ENCODE measurements at regions not wholly inside any gene's neighbourhood (a gene's known extent, or its start where the extent isn't known, plus 50 kb on each side); places are given as distances from the start of the nearest gene placed in this dataset.
"Not testable (repeated sequence)": the region's sequence is repeated elsewhere in the genome, so short reads cannot be mapped to it uniquely, and the experiment has no call there.

DNA sequence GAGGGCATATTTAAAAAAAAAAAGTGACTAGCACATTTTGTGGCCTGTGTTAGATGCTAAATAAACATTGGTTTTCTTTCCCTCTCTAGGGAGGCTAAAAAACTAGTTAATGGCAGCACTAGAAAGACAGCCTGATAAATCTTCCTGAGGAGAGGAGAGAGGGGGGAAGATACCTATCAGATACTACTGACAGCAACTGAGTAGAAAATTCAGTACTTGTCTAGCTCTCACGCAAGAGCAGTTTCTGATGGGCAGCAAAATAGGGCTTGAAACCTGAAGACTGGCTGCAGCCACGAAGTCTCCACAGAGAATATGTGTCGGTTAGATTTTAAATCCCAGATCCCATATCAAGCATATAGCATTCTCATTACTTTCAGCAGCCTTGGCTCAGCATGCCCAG, 388.2 kb downstream of the KCNA4 start:
- DNase-seq (ENCODE audit: low read depth in 2 of 2), result no peak

DNA sequence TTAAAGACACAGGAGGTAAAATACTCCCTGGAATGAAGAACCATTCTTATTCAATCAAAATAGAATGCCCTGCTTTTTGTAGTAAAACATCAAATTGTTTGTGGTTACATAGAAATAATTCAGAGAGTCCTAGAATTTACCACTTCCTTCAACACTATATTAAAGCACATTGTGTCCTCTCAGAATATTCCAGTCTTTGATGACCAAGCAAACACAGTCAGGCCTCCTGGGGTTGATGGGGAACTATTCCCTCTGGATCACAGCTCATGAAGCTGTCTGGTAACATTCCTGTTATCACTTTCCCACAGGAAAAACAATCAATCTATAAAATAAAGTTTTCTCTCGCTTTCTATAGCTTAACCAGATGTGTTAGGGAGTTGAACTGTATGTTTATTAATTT, 389.3 kb downstream of the KCNA4 start:
- no peak for DNase-seq (ENCODE audit: low read depth in 2 of 2)

DNA sequence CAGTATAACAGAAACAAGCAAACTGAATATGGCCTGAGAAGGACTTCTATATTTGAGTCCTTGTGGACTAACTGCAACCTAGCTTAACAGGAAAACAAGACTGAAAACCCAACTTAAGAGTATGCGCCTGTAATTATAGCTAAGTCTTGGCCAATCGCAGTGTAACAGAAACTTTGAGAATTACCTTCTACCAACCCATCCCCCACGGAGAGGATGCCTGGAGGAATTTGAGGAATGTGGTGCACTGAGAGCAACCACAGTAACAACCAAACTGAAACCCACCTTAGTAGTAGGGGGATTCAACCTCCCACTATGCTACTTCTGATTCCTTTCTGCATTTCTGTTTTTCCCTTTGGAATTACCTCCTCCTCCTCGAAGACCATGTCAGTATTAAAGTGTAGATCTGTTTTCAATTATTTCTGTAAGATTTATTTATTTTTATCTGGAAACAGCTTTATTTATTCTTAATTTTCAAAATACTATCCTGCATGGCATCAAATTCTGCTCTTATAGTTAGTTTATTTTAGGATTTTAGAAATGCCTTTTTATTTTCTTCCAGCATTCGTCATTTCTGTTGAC, 393.6 kb downstream of the KCNA4 start:
- no peak for DNase-seq (ENCODE audit: low read depth in 2 of 2)

DNA sequence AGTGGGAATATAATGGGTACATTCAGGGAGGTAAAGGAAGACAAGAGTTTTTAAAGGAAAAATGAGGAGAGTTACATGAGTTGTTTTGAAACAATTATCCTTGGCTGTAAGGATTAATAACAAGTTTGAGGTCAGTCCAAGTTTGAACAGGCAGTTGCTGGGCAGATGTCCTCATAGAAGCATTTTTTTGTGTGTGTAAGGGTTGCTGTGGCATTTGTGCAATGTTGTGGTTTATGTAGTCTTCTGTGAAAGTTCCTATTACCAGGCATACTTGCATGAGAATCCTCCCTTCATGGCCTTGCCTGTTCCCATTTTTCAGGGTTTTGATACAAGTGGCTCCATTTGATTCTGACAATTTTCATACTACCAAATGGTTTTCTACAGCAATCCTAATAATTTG, 400.2 kb downstream of the KCNA4 start:
- peak; percentile 10 to 19 for DNase-seq (ENCODE audit: low read depth in 2 of 2)

DNA sequence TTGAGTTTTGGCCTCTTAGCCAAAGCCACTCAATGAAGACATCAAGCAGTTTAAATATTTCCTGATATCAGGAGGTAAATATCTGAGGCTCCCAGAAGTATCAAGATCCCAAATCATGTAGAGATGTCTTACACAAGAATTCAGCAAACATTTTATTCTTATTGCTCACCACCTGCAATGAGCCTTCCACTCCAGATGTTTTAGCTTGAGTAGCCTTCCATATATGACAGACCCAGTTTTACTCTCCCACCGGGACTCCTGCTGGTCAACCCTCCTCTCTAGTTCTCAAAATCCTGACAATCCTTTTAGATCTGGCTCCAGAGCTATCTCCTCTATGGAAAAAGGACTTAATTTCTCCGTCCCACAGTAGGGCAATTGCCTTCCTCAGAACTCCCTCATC, 404.4 kb downstream of the KCNA4 start:
- DNase-seq (ENCODE audit: low read depth in 2 of 2), result no peak

DNA sequence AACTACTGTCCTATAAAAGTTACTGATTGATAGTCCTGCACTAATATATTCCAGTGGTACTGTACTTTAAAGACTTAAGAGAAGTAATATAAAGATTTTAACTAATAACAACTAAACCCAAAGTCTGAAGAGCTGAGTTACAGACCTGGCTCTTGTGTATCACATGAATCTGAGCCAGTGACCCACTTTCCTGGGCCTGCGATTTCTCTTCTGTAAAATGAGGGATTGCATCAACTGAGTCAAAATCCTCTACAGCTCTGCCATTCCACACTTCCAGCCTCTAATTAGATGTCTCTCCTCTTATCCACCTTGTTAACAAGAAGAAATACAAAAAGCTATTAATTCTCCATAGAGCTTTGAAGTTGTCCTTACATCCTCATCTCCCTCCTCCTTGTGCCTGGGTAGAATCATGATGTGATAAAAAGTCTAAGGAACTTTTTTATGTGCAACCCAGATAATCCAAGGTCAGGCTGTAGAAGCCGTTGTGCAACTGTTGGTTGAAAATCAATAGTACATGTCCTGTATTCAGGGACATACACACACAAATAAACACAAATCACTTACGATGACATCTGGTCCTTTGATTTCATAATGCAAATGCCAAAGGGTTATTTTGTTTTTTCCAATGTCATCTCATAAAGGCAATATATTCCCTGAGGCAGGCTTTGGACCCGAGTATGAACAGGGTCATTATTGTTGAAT, 410.3 kb downstream of the KCNA4 start:
- DNase-seq (ENCODE audit: low read depth in 2 of 2), result no peak

DNA sequence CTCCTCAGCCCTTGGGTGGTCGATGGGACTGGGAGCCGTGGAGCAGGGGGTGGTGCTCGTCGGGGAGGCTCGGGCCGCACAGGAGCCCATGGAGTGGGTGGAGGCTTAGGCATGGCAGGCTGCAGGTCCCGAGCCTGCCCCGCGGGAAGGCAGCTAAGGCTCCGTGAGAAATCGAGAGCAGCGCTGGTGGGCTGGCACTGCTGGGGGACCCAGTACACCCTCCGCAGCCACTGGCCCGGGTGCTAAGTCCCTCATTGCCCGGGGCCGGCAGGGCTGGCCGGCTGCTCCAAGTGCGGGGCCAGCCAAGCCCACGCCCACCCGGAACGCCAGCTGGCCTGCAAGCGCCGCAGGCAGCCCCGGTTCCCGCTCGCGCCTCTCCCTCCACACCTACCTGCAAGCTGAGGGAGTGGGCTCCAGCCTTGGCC, 416.7 kb downstream of the KCNA4 start:
- DNase-seq (ENCODE audit: low read depth in 2 of 2), result not testable (repeated sequence)

DNA sequence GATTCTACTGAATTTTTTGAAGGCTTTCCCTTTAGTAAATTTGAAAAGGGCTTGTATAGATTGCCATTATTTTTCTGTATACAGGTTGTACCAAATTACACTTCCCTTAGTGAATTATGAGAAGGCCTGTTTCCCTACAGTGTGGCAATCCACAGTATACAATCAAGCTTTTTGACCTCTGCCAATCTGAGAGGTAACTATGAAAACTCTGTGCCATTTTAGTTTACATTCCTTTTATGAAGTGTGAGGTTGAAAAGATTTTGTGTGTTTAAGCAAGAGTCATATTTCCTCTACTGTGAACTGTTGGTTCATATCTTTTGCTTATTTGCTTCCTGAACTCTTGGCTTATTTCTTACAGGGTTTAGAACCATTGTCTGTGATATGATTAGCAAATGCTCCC, 432.5 kb downstream of the KCNA4 start:
- DNase-seq (ENCODE audit: low read depth in 2 of 2), result no peak

DNA sequence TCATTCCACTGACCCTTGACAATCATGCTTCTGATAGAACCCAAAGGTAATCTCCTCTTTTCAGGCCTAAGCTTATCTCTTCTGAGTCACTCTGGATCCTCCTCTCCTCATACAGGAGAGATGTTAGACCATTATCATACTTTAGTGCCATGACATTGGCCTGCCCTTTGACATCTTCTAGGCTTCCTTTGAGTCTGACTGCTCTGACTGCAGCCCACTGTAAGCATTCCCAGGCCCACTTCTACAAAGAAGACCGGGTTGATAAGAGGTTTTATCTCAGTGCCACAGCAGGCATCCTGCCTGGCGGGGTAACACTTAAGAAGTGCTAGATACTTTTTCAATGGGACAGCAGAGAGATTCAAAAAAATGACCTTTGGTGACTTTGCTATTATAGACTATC, 438.0 kb downstream of the KCNA4 start:
- DNase-seq (ENCODE audit: low read depth in 2 of 2), result no peak

DNA sequence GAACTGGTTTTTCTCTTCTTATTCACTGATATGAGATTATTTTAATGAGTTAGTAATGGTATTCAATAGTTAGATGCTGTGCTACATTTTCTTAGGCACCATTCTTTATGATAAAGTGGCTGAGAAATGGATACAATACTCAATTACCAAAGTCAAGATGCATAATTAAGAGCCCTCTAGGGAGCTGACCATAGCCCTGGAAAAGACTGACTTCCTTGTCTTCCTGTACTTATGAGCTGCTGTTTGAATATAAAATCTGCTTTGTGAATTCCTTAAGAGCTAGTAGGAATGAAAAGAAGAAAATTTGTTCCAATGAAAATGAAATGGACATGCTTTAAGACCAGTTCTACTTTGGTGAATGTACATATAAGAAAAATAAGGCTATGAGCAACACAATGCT, 452.3 kb downstream of the KCNA4 start:
- DNase-seq (ENCODE audit: low read depth in 2 of 2), result no peak

DNA sequence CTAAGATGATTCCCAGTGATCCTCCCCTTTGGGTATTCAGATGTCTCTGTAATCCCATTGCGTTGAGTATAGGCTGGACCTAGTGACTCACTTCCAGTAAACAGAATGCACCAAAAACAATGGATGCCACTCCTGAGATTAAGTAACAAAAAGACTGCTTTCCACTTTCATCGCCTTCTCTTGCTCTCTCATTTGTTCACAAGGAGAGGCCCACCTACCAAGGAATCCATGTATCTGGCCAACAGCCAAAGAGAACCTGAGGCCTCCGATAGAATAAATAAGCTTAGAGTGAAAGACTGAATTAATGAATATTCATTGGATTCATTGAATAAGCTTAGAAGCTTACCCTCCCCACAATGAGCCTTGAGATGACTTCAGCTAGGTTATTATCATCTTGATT, 454.6 kb downstream of the KCNA4 start:
- no peak for DNase-seq (ENCODE audit: low read depth in 2 of 2)

DNA sequence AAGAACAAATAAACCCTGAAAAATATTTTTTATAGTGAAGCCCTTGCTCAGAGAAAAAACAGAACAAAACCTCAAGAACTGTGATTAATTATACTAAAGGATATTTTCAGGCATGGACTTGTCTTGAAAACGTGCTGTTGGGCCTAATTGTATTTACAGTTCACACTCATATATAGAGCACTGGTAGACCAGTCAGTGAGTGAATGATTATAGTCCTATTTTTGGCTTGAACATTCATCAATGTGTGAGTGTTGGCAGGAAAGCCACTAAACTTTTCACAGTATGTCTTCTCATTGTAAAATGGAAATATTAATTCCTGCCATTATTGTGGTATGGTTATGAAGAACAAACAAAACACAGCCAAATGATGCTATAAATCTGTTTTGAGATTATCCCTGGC, 462.8 kb downstream of the KCNA4 start:
- DNase-seq (ENCODE audit: low read depth in 2 of 2), result no peak

DNA sequence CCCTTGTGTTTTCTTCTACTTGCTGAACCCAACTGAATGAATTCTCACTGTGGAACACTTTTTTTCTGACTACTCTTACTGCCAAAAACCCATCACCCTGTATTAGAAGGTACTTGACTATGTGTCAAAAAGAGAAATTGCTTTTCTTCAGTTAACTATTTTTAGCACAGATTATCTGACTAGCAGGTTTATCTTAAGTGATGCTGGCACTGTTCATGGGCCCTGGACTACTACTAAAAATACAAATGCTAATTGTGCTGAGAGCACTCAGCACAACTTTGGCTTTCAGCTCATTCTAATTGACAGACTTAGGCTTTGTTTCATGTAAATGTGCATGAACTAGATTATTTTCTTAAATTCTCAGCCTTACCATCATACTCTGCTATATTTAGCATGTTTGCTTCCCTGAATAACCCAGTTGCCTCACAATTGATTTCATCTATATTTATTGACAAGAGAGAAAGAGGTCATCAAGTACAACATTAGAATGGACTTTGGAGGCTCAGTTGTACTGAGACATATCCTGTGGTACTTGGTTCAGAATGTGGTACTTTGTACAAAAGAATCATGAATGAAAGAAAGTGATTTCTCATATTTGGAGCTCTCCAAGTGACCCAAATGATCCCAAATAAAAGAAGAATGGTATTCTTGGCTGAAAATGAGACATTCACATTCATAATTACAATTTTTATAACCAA, 478.3 kb downstream of the KCNA4 start:
- no peak for DNase-seq (ENCODE audit: low read depth in 2 of 2)

DNA sequence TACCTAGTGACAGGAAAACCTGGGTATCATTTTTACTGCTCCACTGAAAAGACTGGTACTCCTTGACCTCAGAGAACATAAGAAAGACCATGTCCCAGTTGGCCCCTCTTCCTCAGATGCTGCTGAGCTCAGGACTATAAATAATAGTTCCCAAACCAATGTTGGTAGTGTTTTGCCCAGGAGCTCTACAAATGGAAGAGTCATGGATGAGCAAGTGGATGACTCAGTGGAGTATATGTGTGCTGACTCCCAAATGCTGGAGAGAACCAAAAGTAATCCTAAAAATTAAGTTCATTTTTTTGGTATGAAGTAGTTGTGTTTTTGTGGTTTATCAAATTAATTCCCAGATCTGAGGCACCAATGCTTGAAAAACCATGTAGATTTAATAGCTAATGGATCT, 482.0 kb downstream of the KCNA4 start:
- peak in 1 of 2 experiments; percentile 2 for DNase-seq (ENCODE audit: low read depth in 2 of 2)

DNA sequence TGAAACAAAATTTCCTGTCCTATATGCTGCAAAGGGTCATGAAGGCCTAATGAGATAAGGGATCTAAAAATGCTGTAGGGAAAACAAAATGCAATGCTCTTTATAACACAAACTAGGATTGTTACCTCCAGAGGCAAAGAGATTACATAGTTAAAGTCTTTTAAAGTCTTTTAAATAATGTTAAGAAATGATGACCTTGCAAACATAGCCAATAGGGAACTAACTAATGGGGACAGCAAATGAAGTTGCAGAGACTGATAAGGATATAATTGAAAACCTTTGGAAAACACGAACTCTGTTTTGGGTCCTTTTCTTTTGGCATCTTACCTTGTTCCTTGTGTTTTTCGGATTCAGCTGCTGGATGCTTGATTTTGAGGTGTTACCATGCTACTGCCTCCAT, 485.9 kb downstream of the KCNA4 start:
- no peak for DNase-seq (ENCODE audit: low read depth in 2 of 2)

DNA sequence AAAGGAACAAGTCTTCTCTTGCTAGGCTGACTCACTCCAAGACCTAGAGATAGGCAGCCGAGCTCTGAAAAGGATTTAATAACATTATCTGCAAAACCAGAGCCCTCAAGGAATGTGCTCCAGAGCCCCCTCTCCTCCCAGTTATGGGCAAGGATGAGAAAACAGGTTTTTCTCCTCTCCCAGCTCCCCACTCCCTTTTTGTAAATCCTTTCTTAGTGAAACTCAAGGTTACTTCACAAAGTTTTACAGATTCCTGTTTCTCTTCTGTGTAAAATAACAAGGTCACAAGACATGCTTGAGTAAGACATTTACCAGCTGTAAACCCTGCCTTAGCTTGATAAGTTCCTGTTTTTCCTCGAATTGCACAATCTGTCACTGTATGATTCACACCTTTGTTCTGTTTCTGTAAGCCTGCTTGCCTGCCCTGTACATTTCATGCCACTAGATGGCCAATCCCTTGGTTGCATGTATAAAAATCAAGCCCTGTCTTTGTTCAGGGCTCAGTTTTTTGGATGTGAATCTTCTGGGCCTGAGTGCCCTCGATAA, 489.4 kb downstream of the KCNA4 start:
- peak; percentile 6 to 20 for DNase-seq (ENCODE audit: low read depth in 2 of 2)

DNA sequence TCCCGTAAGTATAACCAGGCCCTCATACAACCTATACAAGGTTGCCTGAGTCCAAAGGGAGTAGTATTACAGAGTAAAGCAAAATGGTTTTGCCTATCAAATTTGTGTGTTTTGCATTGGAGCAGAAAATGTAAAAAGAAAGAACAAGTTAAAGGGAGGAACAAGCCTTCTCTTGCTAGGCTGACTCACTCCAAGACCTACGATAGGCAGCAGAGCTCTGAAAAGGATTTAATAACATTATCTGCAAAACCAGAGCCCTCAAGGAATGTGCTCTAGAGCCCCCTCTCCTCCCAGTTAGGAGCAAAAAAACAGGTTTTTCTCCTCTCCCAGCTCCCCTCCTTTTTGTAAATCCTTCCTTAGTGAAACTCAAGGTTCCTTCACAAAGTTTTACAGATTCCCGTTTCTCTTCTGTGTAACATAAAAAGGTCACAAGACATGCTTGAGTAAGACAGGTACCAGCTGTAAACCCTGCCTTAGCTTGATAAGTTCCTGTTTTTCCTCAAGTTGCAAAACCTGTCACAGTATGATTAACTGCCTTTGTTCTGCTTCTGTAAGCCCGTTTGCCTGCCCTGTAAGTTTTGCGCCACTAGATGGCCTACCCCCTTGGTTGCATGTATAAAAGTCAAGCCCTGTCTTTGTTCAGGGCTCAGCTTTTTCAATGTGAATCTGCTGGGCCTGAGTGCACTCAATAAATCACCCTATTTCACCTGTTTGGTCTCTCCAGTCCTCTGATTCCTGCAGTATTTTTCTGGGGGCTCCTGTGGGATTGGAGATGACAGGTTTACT, 498.2 kb downstream of the KCNA4 start:
- DNase-seq (ENCODE audit: low read depth in 2 of 2), result no peak

DNA sequence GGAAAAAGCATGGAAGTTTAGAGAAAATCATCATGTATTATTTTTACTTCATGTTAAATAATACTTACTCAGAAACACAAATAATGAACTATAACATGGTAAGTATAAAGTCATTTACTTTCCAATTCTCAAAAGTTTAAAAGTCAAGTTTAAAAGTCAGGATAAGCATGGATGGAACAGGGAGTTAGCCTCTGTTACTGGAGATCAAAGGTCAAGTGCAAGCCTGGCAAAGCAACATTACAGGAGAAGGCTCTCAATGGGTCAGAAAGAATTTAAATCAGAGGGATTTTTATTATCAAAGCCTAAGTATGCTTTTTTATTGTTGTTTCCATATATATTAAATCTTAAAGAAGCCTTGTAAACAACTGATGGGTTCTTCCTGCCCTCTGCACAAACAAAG, 505.4 kb downstream of the KCNA4 start:
- no peak for DNase-seq (ENCODE audit: low read depth in 2 of 2)

DNA sequence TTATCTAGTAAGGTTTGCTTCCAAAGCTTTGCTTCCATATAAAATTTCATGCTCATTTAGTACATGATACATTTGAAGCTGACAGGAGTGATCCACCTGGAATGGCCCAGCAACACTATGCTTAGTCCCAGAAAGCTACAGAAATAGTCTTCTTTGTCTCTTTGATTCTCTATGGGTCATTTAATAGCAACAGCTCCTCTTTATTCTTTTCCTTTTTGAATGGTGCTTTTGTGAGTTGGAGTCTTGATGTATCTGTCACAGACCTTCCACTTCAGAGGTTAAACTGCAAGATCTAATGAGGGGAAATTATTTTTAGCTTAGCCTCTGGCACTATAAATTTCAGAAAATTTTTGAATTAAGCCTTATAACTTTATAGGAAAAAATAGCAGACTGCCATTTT, 509.5 kb downstream of the KCNA4 start:
- no peak for DNase-seq (ENCODE audit: low read depth in 2 of 2)

DNA sequence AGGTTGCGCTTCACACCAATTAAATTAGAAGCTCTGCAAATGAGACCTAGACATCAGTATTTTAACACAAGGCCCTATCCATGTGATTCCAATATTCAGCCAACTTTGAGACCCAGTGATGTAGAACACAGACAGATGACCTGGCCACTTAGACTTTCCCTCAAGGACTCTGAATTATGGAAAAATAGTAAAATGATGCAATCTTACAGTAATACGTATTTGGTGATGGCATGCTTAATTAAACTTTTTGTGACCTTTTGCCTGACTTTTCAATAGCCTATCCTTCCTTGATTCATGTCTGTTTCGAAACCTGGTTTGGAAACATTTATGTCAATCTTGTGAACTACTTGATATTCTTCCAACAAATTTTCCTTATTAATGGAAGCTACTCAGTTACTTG, 521.2 kb downstream of the KCNA4 start:
- no peak for DNase-seq (ENCODE audit: low read depth in 2 of 2)

DNA sequence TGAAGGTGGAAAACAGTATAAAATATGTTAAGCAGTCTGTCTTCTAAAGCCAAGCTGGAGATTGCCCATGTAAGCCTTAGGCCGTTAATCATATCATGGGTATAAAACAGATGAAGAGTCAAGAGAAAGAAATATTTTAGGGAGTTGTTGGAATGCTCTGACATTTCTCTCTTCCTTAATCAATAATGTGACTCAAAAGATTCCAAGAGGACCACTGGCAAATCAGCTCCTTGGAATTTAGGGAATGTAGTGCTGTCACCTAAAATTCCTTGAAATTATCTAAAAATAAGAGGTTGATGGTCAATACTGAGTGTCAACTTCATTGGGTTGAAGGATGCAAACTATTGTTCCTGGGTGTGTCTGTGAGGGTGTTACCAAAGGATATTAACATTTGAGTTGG, 525.9 kb downstream of the KCNA4 start:
- DNase-seq (ENCODE audit: low read depth in 2 of 2), result no peak

DNA sequence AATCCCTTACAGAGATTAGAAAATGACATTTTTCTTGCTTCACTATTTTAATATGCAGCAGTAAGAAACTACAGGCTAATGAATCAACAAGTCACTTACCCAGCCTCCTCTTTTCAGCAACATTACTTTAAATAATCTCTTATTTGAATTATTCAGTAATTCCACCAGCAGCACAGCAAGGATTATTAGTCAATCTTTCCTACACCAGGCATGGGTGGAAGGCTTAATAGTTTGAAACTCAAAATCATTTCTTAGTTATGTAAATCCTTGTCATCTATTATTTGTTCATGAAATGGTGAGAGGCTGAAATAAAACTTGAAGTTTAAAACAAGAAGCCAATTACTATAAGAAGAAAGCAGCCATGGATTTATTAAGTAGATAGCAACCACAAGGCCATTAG, 530.5 kb downstream of the KCNA4 start:
- no peak for DNase-seq (ENCODE audit: low read depth in 2 of 2)
